Gastroesophageal sphincter (tissue), 3 donors: ENCODE measurements at regions not wholly inside any gene's neighbourhood (a gene's known extent, or its start where the extent isn't known, plus 50 kb on each side); places are given as distances from the start of the nearest gene placed in this dataset.

ENCODE experiments used
- POLR2A ChIP-seq, 2 donors: fragments of 450-650 bp; IDR thresholded peaks; one replicate each; pipeline ENCODE4 v1.6.1; 2017; ENCODE audit warnings: antibody characterized with exemption in 2 of 2, mild to moderate bottlenecking in 2 of 2, moderate library complexity in 1 of 2
- POLR2AphosphoS5 ChIP-seq: sonication (generic); formaldehyde crosslinking; IDR thresholded peaks from one replicate; pipeline ENCODE4 v1.6.1; 2017; ENCODE audit warnings: antibody characterized with exemption
- TF ChIP-seq, protein P1 (sequence below), 4 experiments: fragments of 200-600 bp in 2 of 4; fragments of 450-650 bp in 2 of 4; sonication (generic) in 1 of 4; IDR thresholded peaks; one replicate each; pipeline ENCODE4 v1.5.1; 2017 to 2019; ENCODE audit warnings: antibody characterized with exemption in 4 of 4, mild to moderate bottlenecking in 2 of 4, moderate library complexity in 2 of 4

DNA sequence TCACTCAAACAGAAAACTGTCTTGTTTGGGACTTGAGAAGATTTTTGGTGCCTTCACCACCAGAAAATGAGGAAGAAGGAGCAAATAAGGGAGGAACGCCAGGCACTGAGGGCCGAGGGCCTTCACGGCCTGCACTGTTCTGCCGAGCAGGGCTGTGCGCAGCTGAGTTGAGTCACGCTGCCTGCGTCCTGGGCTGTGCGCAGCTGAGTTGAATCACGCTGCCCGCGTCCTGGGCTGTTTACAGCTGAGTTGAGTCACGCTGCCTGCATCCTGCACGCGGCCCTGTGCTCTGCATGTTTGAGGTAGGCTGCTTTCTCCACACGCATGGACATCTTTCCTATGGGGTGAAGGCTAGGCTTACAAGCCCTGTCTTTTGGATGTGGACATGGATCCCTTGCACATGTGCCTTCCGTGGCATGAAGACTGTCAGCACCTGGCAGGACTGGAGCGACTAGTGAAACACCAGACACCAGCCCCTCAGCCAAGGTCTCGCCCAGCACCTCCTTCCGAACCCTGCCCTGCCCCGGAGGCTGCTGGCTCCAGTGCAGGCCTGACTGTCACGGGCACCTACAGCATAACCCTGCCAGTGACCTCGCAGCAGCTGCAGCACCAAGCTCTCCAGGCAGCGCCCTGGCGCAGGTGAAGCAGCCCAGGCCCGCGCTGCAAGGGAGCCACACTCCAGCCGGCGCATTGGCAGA is 96.7 kb downstream of the HTR5A start:
- TF ChIP-seq, protein P1, sequence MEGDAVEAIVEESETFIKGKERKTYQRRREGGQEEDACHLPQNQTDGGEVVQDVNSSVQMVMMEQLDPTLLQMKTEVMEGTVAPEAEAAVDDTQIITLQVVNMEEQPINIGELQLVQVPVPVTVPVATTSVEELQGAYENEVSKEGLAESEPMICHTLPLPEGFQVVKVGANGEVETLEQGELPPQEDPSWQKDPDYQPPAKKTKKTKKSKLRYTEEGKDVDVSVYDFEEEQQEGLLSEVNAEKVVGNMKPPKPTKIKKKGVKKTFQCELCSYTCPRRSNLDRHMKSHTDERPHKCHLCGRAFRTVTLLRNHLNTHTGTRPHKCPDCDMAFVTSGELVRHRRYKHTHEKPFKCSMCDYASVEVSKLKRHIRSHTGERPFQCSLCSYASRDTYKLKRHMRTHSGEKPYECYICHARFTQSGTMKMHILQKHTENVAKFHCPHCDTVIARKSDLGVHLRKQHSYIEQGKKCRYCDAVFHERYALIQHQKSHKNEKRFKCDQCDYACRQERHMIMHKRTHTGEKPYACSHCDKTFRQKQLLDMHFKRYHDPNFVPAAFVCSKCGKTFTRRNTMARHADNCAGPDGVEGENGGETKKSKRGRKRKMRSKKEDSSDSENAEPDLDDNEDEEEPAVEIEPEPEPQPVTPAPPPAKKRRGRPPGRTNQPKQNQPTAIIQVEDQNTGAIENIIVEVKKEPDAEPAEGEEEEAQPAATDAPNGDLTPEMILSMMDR (IDR thresholded peaks at IDR 0.05) = no peak
- TF ChIP-seq POLR2A (IDR thresholded peaks at IDR 0.05) (no peak), POLR2AphosphoS5 (no peak)
